NT2/D1 (cell line): ENCODE measurements at regions not wholly inside any gene's neighbourhood (a gene's known extent, or its start where the extent isn't known, plus 50 kb on each side); places are given as distances from the start of the nearest gene placed in this dataset.

ENCODE experiments used
- YY1 ChIP-seq: IDR thresholded peaks from 2 replicates; pipeline ENCODE4 v1.6.1; 2011; ENCODE audit not compliant: insufficient read length, insufficient read depth
- ZNF274 ChIP-seq: IDR thresholded peaks from 2 replicates; pipeline ENCODE4 v1.6.1; 2011; ENCODE audit warnings: mild to moderate bottlenecking, low read depth, low read length

- TF ChIP-seq ZNF274 (no peak), YY1 (no peak)
Measured at GRCh38 chr21:38983560-38983959, 177.8 kb downstream of the ETS2 start.
